HG02970 (cell line): ENCODE measurements at regions not wholly inside any gene's neighbourhood (a gene's known extent, or its start where the extent isn't known, plus 50 kb on each side); places are given as distances from the start of the nearest gene placed in this dataset.

Source experiments
- ATAC-seq: cut with Tn5 transposase; IDR thresholded peaks from one replicate; pipeline ENCODE4 v1.9.1; 2021; ENCODE audit warnings: mild to moderate bottlenecking, moderate library complexity, moderate number of reproducible peaks; ENCODE audit not compliant: unreplicated experiment, low FRiP score

DNA sequence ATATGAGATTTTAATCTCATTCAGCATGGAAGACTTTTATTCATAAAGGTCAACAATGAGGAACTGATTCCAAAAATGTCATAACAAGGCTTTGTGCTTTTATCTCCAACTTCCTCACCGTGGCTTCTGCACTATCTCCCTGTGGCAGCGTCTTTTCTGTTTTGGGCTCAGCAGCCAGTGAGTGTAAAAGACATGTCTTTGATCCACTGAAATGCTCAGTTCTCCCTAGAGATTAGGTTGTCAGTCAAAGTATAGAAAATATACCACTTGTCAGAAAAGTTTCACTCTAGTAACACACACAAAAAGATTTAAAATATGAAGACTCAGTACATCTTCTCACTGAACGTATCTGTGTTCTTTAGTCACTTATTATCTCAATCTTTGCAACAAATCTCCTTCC is 901.8 kb upstream of the ZWINT start:
- ATAC-seq = no peak

DNA sequence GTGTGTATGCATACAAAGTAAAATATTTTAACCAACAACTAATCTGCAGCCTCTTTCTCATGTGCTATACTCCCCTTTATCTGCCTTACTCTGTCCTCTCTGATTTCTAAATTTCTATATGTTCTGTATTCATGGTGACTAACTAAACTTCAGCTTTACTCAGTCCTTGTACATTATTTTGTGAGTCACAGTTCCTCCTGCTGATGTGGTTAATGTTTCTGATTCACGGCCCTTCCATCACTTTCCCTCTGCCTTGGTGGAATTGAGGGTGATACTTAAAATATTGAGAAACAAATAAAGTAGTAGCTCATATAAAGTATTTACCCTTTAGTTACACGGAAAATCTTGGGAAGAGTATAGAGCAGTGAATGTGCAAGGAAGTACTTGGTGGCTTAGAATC is 899.1 kb upstream of the ZWINT start:
- no peak for ATAC-seq

DNA sequence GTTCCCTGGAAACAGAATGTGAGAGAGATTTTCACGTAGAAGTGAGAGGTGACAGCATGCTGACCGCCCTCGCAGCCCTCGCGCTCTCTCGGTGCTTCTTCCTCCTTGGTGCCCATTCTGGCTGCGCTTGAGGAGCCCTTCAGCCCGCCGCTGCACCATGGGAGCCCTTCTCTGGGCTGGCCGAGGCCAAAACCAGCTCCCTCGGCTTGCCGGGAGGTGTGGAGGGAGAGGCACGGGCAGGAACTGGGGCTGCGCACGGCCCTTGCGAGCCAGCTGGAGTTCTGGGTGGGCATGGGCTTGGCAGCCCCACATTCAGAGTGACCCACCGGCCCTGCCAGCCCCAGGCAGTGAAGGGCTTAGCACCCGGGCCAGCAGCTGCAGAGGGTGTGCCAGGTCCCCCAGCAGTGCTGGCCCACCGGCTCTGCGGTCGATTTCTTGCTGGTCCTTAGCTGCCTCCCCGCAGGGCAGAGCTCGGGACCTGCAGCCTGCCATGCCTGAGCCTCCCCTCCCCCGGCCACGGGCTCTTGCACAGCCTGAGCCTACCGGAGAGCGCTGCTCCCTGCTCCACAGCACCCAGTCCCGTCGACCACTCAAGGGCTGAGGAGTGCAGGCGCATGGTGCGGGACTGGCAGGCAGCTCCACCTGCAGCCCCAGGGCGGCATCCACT is 888.7 kb upstream of the ZWINT start:
- ATAC-seq = no peak

DNA sequence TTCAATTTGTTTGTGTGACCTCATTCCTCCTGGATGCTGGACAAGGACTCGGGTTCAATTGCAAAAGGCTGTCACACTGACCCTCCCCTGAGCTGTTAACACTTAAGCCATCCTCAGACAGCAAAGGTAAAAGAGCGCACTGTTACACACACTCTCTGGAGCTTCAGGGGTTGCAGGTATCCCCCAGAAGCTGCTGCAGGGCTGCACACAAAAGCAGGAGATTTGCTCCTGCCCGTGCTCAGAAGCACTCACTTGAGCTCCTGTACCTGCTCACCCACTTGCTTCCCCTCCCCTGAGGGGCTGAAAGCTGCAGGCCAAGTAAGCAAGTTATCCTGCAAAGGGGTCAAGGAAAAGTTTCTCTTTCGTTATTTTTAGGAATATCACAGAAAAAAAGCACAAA is 886.2 kb upstream of the ZWINT start:
- ATAC-seq = no peak

DNA sequence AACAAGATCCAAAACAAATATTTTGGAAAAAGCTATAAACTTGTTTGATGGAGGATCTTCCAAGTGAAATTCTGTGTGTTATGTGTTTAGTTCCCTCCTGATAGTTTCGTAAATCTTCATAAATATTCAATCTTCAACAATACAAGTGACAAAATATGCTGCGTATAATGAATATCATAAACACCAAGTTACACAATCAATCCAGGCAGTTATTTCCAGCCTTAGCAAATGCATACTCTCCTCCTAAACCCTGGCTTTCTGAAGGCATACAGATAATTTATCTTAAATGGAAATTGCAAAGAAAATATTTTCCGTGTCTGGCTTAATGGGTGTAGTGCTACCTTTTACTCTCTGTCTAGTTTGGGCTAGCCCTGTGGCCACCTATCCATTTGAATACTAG is 864.9 kb upstream of the ZWINT start:
- ATAC-seq = no peak

DNA sequence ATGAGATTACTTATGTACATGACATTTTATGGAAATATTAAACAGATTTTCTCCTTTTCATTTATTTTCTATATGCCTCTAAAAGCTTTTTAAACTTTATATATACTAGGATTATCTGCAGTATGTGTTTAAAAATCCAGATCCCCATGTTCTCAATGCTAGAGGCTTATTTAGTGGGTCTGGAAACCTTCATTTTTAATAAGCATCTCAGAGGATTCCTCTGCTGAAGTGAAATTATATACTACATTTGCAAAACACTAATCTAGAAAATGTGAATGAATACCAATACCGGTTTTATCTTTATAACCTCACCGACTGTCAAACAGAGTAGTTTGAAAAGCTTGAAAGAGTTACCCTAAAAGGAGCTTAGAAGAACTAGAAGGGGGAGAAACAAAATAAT is 863.8 kb upstream of the ZWINT start:
- no peak for ATAC-seq

DNA sequence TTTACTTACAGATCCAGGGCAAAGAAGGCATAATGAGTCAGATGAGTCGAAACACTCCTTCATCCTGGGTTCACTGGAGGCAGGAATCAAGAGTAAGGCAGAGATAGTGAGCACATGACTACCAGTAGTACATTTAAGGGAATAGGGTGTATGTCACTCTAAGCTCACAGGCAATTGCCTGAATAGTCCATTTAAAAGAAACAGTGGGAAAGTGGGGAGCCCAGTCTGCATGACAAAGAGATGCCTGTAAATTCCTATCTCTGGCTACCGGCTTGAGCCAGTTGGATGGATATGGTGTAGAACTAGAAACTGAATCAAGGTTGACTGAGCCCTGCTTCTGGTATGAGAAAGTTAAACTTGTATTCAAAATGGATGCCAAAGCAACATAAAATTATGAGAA is 861.5 kb upstream of the ZWINT start:
- ATAC-seq = no peak

DNA sequence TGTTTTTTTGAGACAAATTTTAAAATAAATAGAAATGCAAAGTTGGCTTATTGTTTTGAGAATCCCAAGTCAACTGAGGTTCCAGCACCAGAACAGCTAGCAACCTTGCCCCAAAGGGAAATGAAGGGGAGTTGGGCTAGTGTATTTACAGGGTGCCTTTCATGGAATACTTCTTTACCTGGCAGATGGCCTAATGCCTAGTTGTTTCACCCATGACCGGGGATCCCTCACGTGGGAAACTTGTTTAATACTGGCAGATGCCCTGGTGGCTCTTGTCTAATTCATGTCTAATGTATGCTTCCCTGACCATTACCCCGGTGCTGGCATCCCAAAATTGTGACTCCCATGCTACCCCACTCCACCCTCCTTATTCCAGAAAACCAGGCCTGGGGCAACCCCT is 861.1 kb upstream of the ZWINT start:
- ATAC-seq = no peak

DNA sequence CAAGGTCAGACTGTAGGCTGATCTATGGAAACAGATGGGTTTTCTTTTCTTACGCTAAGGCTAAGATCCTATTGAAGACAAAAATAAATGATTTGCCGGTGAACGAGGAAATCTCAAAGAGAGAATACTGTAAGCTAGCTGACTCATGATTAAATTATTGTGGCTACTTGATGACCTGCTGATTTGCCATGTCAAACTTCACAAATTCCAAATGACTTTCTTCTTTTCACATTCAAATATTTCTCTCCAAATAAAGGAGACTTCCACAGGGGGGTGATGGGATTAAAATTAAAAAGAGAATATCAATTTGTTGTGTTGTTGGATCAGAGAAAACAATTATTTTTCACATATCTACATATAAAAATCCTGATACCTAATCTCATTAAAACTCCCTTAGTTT is 860.6 kb upstream of the ZWINT start:
- ATAC-seq = no peak

DNA sequence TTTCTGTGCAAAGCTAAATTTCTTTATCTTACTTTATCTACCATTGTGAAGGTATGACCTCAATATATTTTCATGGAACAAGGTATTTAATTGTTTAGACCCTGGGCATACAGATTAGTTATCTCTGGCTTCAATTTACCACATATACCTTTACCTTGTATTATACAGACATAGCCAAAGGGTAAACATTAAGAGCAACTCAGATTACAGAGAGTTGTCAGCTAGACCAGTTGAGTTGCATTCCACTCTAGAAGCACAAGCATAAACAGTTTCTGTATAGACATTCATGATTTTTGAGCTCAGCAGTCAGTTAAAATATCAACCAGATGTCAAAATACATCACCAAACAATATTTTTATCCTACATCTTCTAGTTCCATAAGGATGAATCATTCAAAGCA is 857.3 kb upstream of the ZWINT start:
- ATAC-seq = no peak

DNA sequence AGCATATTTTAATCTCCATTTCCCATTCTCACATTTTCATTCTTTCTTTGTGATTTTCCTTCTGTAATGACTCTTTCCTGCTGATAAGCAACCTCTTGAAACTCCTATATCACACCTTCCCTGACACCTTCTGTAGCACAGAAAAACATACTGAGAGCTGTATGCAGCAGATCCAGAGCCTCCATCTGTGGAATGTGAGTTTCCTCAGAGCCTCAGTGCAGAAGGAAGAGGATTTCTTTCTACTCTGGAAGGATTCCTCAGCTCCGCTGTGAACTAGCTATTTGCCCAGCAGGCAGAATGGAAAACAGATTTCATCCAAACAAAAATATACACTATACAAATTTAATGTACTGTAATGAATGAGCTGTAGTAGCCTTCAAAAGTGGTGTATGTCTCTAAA is 841.3 kb upstream of the ZWINT start:
- no peak for ATAC-seq

DNA sequence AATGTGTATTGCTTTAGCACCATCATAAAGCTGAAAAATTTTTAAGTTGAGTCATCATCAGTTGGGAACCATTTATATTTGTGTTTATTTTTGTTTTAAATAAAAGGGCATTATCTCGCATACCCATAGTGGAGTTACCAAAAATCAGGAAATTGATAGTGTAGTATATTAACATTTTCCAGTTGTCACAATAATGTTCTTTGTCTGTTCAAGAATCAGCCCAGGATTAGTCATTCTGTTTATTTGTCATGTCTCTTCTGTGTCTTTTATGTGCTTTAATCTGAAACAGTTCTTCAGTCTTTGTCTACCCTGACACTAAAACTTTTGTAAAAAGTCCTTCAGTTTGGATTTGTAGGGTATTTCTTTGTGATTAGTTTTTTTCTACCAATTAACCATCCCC is 827.8 kb upstream of the ZWINT start:
- ATAC-seq = no peak

DNA sequence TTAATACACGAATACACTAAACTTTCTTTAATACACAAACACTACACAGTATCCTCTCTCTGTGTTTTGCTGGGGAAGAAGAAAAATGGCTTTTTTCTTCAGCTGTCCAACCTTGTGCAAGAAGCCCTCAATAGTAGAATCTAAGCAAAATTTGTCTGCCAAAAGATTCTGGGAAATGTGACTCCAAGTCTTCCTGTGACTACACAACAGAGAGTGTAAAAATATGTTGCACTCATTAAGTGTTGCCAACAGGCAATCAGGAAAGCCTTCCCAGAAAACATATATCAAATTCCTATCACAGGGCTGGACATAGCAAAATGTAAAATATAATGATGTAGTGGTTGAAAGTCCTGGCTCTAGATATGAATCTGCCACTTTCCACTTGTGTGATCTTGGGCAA is 825.1 kb upstream of the ZWINT start:
- ATAC-seq = no peak

DNA sequence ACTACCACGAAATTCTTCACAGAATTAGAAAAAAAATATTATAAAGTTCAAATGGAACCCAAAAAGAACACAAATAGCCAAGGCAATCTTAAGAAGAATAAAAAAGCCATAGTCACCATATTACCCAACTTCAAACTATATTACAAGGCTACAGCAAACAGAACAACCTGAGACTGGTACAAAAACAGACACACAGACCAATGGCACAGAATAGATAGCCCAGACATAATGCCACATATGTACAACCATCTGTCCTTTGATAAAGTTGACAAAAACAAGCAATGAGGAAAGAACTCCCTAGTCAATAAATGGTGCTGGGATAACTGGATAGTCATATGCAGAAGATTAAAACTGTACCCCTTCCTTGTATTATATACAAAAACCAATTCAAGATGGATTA is 808.5 kb upstream of the ZWINT start:
- ATAC-seq = no peak

DNA sequence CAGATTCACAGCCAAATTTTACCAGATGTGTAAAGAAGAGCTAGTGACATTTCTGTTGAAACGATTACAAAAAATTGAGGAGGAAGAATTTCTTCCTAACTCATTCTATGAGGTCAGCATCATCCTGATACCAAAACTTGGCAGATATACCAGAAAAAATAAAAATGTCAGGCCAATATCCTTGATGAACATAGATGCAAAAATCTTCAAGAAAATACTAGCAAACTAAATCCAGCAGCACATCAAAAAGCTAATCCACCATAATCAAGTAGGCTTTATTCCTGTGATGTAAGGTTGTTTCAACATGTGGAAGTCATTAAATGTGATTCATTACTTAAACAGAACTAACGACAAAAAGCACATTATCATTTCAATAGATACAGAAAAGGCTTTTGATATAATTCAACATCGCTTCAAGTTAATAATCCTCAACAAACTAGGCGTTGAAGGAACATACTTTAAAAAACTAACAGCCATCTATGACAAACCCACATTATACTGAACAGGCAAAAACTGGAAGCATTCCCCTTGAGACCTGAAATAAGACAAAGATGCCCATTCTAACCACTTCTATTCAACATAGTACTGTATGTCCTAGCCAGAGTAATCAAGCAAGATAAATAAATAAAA is 807.7 kb upstream of the ZWINT start:
- no peak for ATAC-seq

DNA sequence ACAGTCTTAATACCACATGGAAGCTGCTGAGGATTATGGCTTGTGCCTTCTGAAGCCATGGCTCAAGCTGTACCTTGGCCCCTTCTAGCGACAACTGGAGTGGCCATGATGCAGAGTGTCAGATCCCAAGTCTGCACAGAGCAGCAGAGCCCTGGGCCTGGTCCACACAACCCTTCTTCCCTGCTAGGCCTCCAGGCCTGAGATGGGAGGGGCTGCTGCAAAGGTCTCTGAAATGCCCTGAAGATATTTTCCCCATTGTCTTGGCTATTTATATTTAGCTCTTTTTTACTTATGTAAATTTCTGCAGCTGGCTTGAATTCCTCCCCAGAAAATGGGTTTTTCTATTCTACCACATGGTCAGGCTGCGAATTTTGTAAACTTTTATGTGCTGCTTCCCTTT is 804.6 kb upstream of the ZWINT start:
- ATAC-seq = no peak

DNA sequence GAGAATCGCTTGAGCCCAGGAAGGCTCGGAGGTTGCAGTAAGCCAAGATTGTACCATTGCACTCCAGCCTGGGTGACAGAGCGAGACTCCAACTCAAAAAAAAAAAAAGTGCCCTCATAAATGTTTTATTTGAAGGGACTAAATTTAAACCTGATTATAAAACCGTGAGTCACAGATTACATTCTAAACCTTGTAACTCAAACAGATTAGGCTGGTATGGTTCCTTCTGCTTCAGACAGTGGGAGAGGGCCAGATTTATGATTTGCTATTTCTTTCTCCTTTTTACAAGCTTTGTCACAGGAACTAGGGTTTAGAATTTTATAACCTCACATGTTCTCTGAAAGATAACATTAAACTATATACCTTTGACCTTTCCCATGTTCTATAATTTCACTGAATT is 801.2 kb upstream of the ZWINT start:
- no peak for ATAC-seq

DNA sequence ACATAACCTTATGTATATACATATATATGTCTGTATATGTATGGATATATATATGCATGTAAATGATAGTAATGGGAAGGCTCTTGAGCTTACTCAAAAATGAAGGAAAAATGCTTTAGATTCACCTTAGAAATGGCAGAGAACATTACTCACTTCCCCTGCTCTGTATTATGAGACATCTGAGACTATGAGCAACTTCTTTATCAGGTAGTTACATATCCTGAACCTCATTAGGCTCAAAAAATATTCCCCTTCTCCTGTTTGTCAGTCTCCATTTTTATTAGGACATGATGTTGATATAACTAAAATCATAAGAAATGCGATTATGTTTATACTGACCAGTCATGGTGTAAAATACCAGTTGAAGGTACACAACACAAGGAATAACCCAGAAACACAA is 800.1 kb upstream of the ZWINT start:
- no peak for ATAC-seq

DNA sequence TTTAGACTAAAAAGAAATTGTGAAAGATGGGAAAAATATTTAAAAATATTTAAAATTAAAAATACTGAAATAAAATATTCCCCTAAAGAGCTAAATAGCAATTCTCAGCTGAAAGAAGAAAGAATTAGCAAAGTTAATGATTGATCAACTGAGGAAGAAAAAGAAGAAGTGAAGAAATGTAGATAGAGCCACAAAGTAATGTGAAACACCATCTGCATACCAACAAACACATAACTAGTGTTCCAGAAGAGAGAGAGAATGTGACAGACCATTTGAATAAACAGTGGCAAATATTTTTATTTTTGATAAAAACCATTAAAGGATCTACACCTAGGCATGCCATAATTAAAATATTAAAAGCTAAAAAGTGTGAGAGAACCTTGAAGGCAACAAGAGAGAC is 784.5 kb upstream of the ZWINT start:
- no peak for ATAC-seq

DNA sequence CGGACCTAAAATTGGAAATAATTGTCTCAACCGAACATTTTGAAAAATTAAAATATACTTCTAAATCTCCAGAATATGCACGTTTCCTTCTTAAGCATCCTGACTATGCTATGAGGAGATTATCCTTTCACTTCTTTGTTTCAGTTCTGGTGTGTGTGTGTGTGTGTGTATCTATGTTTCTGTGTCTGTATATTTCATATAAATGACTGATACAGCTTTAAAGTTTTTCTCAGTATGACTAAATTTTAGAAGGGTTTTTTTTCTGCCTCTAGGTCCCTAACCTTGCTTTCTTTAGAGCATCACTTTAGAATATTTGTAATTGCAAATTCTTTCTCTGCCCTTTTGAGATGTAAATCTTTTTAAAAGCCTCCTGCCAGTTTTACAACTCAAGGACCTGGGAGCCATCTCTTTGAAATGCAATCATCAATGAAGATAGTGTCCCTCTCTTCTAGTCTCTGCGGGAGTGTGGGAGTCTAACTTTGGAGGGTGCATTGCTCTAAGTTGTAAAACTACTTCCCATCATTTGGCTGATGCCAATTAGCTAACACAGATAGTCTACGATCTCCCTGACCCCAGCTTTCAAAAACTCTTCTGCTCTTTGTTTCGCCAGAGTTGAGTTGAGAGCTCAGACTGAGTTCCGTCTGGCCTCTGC is 782.0 kb upstream of the ZWINT start:
- ATAC-seq = no peak

DNA sequence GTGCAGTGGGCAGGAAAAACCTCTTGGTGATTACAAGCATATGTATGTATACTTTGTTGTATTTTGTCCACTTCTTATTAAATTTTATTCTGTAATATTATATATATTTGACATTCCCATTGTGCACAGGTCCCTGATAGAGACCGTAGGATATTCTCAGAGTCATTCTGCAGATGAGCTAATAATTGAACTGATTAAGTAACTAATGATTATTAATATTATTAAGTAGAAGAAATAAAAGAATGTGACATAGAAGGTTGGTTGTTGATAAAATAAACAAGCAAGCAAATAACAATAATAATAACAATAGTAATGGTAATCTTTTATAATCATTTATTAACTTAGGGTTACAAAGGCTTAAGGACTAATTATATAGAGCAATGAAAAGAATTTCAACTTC is 780.6 kb upstream of the ZWINT start:
- no peak for ATAC-seq

DNA sequence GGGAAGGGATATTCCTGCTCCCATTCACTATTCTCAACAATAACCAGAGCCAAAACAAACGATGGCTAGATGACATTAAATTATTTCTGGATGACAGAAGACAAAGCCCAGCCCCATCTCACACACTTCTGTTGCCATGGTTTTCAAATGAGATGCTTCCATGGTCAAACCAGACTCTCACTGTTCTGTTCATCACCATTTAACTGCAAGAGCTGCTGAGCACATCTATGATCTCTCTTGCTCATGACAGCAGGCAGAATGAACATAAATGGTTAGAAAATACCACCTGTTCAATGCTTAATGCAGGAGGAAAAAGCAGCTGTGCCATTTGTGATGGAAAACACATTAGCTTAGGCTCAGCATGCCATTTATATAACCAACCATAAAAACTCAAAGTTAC is 758.6 kb upstream of the ZWINT start:
- ATAC-seq = no peak
